NOMO-1 treated with dmso at 0.1 percent for 144 hours (cell line): ENCODE measurements at regions not wholly inside any gene's neighbourhood (a gene's known extent, or its start where the extent isn't known, plus 50 kb on each side); places are given as distances from the start of the nearest gene placed in this dataset.

ENCODE experiments used
- DNase-seq: peaks from one replicate; lab custom pipeline; 2025; ENCODE audit not compliant: unreplicated experiment; lab: John Stamatoyannopoulos, UW

GRCh38 chr4:36394352-36394903, 113.0 kb downstream of the DTHD1 start:
- DNase-seq: no peak

- no peak for DNase-seq
Measured at GRCh38 chr4:36399762-36400353, 118.4 kb downstream of the DTHD1 start.

GRCh38 chr4:36402008-36402758, 120.8 kb downstream of the DTHD1 start:
- DNase-seq: no peak

GRCh38 chr4:36411338-36411737, 129.9 kb downstream of the DTHD1 start:
- DNase-seq: no peak

GRCh38 chr4:36414248-36414647, 132.8 kb downstream of the DTHD1 start:
- DNase-seq: no peak

- no peak for DNase-seq
Measured at GRCh38 chr4:36417146-36417545, 135.7 kb downstream of the DTHD1 start.

- DNase-seq: no peak
Measured at GRCh38 chr4:36420111-36420679, 138.8 kb downstream of the DTHD1 start.

GRCh38 chr4:36422607-36423006, 141.2 kb downstream of the DTHD1 start:
- no peak for DNase-seq

- no peak for DNase-seq
Measured at GRCh38 chr4:36426741-36427140, 145.3 kb downstream of the DTHD1 start.

- DNase-seq: no peak
Measured at GRCh38 chr4:36427696-36428095, 146.3 kb downstream of the DTHD1 start.

- no peak for DNase-seq
Measured at GRCh38 chr4:36432586-36432985, 151.2 kb downstream of the DTHD1 start.

- DNase-seq: no peak
Measured at GRCh38 chr4:36439556-36439955, 158.1 kb downstream of the DTHD1 start.

GRCh38 chr4:36445480-36445879, 164.1 kb downstream of the DTHD1 start:
- no peak for DNase-seq

- no peak for DNase-seq
Measured at GRCh38 chr4:36446275-36446674, 164.9 kb downstream of the DTHD1 start.

GRCh38 chr4:36461344-36461743, 179.9 kb downstream of the DTHD1 start:
- DNase-seq: no peak

- DNase-seq: no peak
Measured at GRCh38 chr4:36467670-36468069, 186.3 kb downstream of the DTHD1 start.

- no peak for DNase-seq
Measured at GRCh38 chr4:36471903-36472302, 190.5 kb downstream of the DTHD1 start.

- no peak for DNase-seq
Measured at GRCh38 chr4:36476135-36476534, 194.7 kb downstream of the DTHD1 start.

GRCh38 chr4:36477861-36478260, 196.4 kb downstream of the DTHD1 start:
- DNase-seq: no peak

GRCh38 chr4:36485885-36486284, 204.5 kb downstream of the DTHD1 start:
- DNase-seq: no peak

- no peak for DNase-seq
Measured at GRCh38 chr4:36489798-36490197, 208.4 kb downstream of the DTHD1 start.

GRCh38 chr4:36492041-36492440, 210.6 kb downstream of the DTHD1 start:
- DNase-seq: no peak
